ENCODE measurements at regions not wholly inside any gene's neighbourhood (a gene's known extent, or its start where the extent isn't known, plus 50 kb on each side); places are given as distances from the start of the nearest gene placed in this dataset.

DNA sequence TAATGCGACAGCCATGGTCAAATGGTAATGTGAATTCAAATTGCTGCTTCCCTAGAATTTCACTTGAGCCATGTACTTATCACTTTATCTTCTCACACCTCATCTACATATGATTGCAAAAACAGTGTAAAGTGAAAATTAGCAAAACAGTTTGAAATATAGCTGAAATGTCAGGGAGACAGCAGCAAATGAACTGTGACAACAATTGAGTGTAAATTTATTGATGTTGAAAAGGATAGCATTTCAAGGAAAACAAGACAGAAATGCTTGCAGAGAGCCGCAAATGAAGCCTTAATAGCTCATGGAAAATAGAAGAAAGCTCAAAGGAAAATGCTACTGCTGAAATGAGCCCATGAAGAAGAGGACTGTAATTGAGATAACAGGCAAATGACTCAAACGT is 516.2 kb upstream of the POT1 start:
- TF ChIP-seq, protein P1, sequence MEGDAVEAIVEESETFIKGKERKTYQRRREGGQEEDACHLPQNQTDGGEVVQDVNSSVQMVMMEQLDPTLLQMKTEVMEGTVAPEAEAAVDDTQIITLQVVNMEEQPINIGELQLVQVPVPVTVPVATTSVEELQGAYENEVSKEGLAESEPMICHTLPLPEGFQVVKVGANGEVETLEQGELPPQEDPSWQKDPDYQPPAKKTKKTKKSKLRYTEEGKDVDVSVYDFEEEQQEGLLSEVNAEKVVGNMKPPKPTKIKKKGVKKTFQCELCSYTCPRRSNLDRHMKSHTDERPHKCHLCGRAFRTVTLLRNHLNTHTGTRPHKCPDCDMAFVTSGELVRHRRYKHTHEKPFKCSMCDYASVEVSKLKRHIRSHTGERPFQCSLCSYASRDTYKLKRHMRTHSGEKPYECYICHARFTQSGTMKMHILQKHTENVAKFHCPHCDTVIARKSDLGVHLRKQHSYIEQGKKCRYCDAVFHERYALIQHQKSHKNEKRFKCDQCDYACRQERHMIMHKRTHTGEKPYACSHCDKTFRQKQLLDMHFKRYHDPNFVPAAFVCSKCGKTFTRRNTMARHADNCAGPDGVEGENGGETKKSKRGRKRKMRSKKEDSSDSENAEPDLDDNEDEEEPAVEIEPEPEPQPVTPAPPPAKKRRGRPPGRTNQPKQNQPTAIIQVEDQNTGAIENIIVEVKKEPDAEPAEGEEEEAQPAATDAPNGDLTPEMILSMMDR (IDR thresholded peaks at IDR 0.05), result no peak
- no peak for TF ChIP-seq POLR2A (IDR thresholded peaks at IDR 0.05)
